ENCODE measurements at regions not wholly inside any gene's neighbourhood (a gene's known extent, or its start where the extent isn't known, plus 50 kb on each side); places are given as distances from the start of the nearest gene placed in this dataset.

DNA sequence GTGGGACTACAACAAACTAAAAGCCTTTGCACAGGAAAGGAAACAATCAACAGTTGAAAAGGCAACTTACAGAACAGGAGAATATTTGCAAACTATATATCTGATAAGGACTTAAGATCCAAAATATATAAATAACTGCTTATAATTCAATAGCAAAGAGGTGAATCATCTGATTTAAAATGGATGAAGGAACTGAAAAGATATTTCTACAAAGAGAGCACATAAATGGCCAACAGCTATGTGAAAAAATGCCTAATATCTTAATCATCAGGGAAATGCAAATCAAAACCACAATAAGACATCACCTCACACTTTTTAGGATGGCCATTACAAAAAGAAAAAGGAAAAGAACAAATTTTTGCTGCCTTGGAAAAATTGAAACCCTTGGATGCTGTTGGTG, 100.4 kb downstream of the LURAP1L start:
- TF ChIP-seq, protein P1, sequence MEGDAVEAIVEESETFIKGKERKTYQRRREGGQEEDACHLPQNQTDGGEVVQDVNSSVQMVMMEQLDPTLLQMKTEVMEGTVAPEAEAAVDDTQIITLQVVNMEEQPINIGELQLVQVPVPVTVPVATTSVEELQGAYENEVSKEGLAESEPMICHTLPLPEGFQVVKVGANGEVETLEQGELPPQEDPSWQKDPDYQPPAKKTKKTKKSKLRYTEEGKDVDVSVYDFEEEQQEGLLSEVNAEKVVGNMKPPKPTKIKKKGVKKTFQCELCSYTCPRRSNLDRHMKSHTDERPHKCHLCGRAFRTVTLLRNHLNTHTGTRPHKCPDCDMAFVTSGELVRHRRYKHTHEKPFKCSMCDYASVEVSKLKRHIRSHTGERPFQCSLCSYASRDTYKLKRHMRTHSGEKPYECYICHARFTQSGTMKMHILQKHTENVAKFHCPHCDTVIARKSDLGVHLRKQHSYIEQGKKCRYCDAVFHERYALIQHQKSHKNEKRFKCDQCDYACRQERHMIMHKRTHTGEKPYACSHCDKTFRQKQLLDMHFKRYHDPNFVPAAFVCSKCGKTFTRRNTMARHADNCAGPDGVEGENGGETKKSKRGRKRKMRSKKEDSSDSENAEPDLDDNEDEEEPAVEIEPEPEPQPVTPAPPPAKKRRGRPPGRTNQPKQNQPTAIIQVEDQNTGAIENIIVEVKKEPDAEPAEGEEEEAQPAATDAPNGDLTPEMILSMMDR (conservative IDR thresholded peaks at IDR 0.05; ENCODE audit: low read depth in 2 of 2) = no peak
- no peak for TF ChIP-seq CREB1 (CRISPR knock-in tag; IDR thresholded peaks at IDR 0.05; ENCODE audit: low read depth)

Measured in GM23338 (cell line).